HPDE6-E6E7 (cell line): ENCODE measurements at regions not wholly inside any gene's neighbourhood (a gene's known extent, or its start where the extent isn't known, plus 50 kb on each side); places are given as distances from the start of the nearest gene placed in this dataset.
"Not testable (repeated sequence)": the region's sequence is repeated elsewhere in the genome, so short reads cannot be mapped to it uniquely, and the experiment has no call there.

Experiments
- DNase-seq: peaks from one replicate; pipeline ENCODE4 v3.0.0; 2011; ENCODE audit warnings: missing footprints; ENCODE audit errors: extremely low spot score

DNA sequence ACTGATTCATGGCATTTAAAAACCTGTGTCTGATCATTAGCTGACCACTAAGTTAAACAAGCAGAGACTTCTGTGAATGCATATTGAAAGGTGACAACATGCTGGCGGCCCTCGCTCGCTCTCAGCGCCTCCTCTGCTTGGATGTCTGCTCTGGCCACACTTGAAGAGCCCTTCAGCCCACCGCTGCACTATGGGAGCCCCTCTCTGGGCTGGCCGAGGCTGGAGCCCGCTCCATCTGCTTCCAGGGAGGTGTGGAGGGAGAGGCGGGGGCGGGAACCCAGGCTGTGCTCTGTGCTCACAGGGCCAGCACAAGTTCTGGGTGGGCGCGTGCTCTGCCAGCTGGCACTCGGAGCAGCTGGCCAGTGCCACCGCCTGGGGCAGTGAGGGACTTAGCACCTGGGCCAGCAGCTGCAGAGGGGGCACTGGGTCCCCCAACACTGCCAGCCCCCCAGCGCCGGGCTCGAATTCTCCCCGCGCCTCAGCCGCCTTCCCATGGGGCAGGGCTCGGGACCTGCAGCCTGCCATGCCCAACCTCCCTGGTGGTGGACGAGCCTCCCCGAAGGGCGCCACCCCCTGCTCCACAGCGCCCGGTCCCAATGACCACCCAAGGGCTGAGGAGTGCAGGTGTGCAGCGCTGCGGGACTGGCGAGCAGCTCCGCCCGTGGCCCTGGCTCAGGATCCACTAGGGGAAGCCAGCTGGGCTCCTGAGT is 252.4 kb downstream of the ZIC4 start:
- no peak for DNase-seq

GRCh38 chr3:147152476-147152875 is 253.9 kb downstream of the ZIC4 start:
- no peak for DNase-seq

DNA sequence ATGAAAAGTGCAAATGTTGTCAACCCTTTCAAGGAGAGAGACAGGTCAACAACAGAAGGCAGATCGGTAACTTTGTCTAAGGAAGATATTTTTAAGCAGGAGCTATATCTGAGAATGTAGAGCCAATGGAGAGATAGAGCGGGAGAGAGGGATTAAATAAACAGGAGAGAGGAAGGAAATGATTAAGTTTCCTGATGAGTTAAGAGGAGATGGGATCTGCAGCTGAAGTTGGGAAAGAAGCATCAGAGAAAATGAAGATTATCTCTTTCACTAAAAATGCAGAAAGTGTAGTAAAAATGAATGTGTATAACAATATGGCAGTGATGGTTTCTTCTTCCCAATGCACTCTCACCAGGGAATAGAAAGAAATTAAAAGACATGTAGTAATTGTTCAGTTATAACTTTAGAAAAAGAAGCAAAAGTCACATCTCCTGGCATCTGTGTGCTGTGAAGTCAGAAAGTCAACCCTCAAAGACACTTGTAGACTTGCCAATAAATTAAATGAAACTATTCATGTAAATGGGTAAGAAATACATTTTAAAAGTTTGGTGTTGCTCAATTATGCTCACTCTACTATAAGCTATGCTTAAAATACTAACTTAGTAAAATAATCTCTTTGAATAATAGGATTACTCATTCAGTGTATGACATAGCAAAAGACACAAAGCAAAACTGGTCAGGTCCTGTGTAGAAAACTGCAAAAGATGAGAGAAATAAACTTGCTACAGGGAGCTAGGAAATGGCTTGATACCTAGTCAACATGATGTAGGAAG is 264.6 kb downstream of the ZIC4 start:
- no peak for DNase-seq

- DNase-seq, result no peak
Observed at GRCh38 chr3:147139341-147139740, 267.0 kb downstream of the ZIC4 start.

- no peak for DNase-seq
Observed at GRCh38 chr3:147132168-147132567, 274.2 kb downstream of the ZIC4 start.

DNA sequence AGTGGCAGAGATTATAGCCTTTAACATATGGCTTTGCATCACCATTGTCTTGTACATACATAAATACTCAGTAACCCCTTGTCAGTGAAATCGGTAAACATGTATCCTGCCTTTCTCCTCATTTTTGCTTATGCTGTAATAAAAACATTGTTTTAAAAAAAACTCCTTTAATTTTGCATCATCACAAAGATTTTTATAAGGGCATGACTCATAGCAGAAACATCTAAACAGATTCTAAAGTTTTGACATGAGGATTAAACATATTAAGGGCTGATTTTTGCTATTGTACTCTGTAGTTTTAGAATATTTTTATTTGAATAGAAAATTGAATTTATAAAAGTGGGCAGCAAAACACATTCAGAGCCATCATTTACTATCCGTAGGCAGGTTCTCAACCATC is 275.9 kb downstream of the ZIC4 start:
- DNase-seq, result no peak

GRCh38 chr3:147129665-147130064 is 276.7 kb downstream of the ZIC4 start:
- no peak for DNase-seq

DNA sequence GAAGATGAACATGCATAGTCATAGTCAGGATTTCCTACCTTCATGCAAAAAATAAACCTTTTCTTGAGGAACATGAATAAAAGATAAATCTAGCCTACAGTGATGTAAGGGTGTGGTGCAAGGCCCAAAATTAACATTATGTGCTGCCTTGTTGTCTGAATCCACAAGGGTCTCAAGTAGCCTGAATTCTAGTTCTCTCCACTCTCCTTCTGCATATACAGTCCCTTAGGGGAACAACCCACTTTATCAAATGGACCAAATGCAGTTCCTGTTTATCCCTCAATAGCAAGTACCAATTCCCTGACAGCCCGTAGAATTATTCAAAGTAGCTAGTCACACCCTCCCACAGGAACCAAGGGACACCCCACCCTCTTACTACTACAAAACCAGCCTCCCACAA is 284.0 kb downstream of the ZIC4 start:
- DNase-seq, result no peak

DNA sequence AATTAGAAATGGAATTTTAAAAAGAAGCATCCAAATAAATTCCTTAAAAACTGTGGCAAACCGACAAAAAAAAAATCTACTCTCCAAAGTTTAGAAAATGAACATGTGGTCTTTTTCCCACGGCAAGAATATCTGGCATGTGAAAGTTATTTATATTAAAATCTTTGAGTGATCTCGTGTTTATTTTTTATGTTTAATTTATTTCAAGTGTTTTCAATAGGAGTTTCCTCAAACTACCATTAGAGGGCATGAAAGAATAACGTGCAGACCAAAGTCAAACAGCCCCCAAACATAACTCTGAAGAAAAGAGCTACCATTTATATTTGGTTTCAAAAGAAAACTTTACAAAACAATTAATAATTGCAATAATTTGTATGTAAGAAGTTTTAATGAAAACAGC is 286.4 kb downstream of the ZIC4 start:
- peak; percentile 1 for DNase-seq

- DNase-seq, result no peak
Observed at GRCh38 chr3:147119346-147119745, 287.0 kb downstream of the ZIC4 start.

DNA sequence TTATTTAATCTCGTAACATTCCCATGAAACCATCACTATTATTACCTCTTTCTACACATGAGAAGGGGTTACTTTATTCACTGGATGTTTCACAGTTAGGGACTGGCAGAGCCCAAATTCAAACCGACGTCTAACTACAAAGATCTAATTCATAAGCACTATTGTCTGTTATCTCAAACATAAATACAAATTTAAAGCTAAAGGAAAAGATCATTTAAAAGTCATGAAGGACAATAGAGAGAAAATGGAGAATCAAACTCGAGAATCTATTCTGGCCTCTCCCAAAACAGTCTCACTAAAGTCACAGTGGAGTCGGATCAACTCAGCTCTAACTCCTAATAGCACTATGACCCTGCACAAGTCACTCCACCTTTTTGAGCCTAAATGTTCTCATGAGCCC is 287.7 kb downstream of the ZIC4 start:
- no peak for DNase-seq

DNA sequence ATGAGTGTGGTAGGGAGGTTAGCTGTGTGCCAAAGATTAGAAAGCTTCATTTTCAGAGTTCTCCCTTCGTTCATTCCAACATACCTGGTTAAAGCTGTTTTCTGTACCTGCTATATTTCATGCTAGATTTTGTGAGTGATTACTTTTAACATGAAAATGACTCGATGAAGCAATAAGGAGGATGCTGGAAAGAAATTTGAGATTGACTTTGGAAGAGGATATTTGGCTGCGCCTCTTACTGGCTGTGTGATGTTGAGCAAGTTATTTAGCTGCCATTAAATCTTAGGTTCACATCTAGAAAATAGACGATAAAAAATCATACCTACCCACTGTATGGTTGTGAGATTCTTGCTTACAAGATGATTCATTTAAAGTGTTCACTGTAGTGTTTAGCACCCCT is 288.7 kb downstream of the ZIC4 start:
- DNase-seq, result no peak

- DNase-seq, result no peak
Observed at GRCh38 chr3:147113293-147114044, 292.9 kb downstream of the ZIC4 start.

GRCh38 chr3:147099076-147099475 is 307.3 kb downstream of the ZIC4 start:
- no peak for DNase-seq

- DNase-seq, result no peak
Observed at GRCh38 chr3:147090461-147090860, 315.9 kb downstream of the ZIC4 start.

- no peak for DNase-seq
Observed at GRCh38 chr3:147089286-147089685, 317.1 kb downstream of the ZIC4 start.

GRCh38 chr3:147059500-147059899 is 346.8 kb downstream of the ZIC4 start:
- DNase-seq, result not testable (repeated sequence)

DNA sequence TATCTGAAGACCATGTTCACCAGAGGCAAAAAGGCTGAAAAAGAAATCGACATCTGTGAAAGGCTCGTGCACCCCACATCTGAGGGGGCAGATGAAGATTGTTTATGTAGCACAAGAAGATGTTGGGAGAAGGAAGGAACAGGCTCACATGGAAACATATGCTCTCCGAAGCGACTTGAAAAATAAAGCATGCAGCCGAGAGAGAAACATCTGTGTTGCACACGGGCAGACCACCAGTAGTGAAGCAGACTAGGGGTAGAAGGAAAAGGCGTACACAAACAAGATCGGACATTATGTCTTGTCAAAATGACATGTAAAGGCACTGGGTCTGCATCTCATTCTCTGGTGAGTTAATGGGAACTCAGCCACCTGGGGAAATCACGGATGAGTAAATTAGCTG is 356.5 kb downstream of the ZIC4 start:
- no peak for DNase-seq

DNA sequence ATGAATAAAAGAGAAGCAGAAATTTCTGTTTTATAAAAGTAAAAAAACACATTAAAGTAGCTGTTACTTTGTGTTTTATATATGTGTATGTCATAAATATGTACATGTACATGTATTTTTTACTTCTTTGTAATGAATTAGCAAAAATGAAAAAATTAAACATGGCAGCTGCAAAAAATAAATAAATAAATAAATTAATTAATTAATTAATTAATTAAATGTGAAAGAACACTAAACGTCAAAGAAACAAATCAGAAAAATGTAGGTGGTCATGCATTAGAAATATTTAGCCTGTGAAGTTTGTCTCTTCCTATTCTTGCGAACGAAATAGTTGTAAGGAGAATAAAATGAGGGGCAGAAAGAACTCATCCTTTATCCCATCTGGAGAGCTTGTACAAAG is 357.0 kb downstream of the ZIC4 start:
- no peak for DNase-seq

- DNase-seq, result no peak
Observed at GRCh38 chr3:147046916-147047315, 359.4 kb downstream of the ZIC4 start.

DNA sequence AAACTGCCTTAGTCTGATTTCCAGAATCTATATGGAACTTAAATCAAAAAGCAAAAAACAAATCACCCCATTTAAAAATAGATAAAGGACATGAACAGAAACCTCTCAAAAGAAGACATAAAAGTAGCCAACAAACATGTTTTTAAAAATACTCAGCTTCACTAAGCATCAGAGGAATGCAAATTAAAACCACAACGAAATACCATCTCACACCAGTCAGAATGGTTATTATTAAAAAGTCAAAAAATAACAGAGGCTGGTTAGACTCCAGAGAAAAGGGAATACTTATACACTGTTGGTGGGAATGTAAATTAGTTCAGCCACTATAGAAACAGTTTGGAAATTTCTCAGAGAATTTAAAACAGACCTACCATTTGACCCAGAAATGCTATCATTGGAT is 367.9 kb downstream of the ZIC4 start:
- DNase-seq, result no peak

DNA sequence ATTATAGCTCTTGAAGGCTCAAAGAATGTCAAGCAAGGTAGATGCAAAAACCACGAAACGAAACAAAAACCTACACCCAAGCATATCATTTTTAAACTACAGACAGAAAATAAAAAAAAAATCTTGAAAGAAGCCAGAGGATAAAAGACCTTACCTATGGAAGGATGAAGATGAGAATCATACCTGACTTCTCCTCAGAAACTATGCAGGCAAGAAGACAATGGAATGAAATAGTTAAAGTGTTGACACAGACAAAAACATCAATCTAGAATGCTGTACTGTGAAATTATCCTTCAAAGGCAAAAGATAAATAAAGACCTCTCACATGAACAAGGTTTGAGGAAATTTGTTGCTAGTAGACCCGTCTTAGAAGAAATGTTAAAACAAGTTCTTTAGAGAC is 372.0 kb downstream of the ZIC4 start:
- DNase-seq, result no peak

GRCh38 chr3:147030274-147030673 is 376.1 kb downstream of the ZIC4 start:
- DNase-seq, result no peak
